EH (cell line): ENCODE measurements at regions not wholly inside any gene's neighbourhood (a gene's known extent, or its start where the extent isn't known, plus 50 kb on each side); places are given as distances from the start of the nearest gene placed in this dataset.
"Not testable (repeated sequence)": the region's sequence is repeated elsewhere in the genome, so short reads cannot be mapped to it uniquely, and the experiment has no call there.

Experiments
- DNase-seq: peaks from one replicate; pipeline ENCODE4 v3.0.0-alpha.2; 2015; ENCODE audit warnings: low read depth

GRCh38 chr10:111266165-111266564 lies 189.3 kb downstream of the ADRA2A start:
- DNase-seq: no peak

DNA sequence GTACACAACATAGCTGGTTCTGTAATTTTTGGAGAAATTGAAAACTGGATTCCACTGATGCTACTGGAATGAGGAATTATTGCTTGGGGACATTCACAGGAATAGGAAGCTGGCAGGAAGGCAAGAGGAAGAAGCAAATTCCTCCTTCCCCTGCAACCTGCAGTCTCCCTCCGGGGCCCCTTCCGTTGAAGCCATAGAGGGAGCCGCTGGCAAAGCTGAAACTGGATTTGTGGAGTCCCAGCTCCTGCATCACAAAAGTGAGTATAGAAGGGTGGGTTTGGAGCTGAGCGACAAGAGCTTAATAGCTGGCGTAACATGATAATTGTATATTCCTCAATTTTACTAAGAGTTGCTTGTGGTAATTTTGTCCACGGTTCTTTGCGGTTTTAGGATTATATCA lies 190.8 kb downstream of the ADRA2A start:
- no peak for DNase-seq

DNA sequence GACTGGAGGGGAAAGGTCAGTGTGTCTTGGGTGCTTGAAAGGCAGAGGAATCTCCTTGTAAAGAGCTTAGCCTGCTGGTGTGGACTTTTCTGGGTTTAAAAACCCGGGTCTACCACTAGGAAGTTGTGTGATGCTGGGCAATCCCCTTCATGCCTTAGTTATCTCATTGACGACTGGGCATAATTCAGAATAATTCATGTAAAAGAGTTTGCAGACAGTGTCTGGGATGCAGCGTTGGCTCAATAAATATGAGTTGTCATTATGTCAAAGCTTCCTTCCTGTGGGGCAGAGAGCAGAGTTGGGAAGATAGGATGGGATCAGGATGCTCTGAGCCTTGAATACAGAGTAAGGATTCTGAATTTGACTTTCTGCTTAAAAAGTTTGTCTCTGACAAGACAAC lies 196.4 kb downstream of the ADRA2A start:
- no peak for DNase-seq

DNA sequence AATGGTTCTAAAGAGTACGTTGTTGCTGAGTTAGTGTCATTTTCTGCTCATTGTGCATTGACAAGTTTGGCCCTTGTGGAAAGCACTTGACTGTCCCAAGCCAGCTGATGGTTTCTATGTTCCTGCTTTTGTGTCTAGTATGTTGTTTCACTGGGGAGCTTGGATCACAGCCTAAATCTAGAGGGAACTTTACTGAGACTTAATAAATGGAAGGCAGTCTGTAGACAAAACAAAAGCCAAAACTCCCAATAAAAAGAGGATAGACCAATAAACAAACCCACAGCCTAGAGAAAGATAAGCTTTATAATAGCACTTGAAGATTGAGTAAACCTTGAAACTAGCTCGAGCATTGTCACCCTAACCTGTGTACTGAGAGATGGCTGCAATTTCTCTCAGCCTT lies 196.8 kb downstream of the ADRA2A start:
- no peak for DNase-seq

- no peak for DNase-seq
These were observed 198.3 kb downstream of the ADRA2A start for GRCh38 chr10:111275091-111275490.

GRCh38 chr10:111277661-111278060 lies 200.8 kb downstream of the ADRA2A start:
- no peak for DNase-seq

- no peak for DNase-seq
These were observed 201.4 kb downstream of the ADRA2A start for GRCh38 chr10:111278266-111278665.

GRCh38 chr10:111281516-111281915 lies 204.7 kb downstream of the ADRA2A start:
- DNase-seq: peak; percentile 17

GRCh38 chr10:111289461-111289860 lies 212.6 kb downstream of the ADRA2A start:
- DNase-seq: no peak

DNA sequence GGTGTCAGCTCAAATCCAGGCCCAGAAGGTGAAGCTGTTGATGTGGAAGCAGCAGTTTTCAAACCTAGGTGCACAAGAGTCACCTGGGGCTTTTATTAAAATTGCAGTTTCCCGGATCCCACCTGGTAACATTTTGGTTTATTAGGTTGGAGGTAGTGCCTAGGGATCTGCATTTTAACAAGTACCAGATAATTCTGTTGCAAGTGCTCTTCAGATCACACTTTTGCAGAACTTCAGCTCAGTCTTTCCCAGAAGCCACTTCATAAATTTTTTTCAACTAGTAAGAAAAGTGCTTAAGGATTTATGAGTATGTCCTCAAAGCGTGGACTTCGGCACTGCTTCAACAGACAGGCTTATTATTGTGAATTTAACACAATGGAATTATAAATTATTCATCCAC lies 213.8 kb downstream of the ADRA2A start:
- no peak for DNase-seq

DNA sequence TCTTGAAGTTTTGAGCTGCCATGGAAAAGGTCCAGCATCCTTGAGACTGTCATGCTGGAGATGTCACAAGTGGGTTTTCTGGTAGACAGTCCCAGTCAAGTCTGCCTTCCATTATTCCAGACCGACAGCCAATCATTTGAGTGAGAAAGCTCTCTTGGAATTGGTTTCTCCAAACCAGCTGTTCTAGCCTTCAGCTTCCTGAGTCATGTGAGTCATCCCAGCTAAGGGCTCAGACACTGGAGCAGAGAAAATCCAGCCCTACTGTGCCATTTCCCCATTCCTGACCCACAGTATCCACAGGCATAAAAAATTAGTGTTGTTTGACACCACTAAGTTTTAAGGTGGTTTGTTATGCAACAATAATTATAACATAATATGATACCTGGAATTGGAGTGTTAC lies 219.0 kb downstream of the ADRA2A start:
- DNase-seq: peak; percentile 30

DNA sequence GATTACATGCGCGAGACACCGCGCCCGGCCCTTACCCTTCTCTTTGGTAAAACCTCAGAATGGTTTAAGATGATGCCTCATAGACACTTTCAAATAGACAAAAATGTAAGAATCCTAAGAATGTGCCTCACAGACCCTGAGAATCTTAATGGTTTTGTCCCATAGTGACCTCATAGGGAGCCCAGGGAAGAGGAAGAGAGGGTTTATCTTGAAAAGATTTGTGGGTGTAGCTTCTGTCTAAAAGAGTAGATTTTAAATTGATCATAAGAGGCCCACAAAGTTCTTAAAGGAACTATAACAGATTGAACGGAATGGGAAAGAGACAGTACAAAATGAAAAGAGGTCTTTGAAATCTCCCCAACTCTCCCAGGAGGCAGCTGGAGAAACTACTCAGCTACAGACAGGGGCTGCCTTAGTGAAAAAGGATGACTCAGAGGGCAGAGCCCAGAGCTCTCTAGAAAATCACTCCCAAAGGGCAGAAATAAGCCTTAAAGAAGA lies 220.6 kb downstream of the ADRA2A start:
- peak; percentile 74 for DNase-seq

DNA sequence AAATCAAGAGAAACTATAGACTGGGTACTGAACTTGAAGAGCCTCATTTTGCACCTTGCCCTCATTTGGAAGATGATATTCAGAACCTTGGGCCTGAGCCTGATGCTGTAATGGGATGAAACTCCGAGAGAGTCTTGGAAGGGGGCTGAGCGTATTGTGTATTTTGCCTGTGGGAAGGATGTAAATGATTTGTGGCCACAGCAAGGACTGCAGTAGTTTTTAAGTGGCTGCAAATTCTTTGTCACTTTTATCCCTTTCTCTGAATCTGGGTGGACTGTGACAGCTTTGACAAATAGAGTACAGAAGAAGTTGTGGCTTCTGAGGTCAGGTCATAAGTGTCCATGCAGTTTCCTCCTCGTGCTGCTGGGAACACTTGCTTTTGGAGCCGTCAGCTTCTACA lies 221.2 kb downstream of the ADRA2A start:
- no peak for DNase-seq

DNA sequence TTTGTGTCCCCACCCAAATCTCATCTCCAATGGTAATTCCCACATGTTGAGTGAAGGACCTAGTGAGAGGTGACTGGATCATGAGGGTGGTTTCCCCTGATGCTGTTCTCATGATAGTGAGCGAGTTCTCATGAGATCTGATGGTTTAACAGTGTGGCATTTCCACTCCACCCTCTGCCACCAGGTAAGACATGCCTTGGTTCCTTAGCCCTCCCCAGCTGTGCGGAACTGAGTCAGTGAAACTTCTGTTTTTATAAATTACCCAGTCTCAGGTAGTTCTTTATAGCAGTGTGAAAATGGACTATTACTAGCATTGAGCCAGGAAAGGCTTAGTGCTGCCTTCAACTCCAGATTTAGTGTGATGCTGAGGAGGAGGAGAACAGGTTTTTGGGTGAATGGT lies 222.2 kb downstream of the ADRA2A start:
- DNase-seq: no peak

- no peak for DNase-seq
These were observed 227.1 kb downstream of the ADRA2A start for GRCh38 chr10:111303887-111304286.

- DNase-seq: no peak
These were observed 239.9 kb downstream of the ADRA2A start for GRCh38 chr10:111316722-111317212.

DNA sequence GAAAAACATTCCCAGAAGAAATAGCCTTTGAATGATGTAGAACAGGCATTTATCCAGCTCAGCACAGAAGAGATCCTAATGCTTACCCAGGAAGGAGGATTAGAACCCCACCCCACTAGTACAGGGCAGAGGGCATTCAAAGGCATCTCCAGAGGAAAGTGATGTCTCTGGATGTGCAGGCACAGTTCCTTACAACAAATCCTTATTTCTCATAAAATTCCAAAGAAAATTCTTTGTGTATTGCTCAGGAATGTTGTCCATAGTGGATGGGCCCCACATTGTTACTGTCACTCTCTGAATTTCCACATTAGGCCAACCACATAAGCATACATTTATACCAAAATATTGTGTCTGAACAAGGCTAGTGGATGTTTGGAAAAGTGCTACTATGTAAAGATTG lies 243.0 kb downstream of the ADRA2A start:
- peak; percentile 49 for DNase-seq

GRCh38 chr10:111323389-111323966 lies 246.6 kb downstream of the ADRA2A start:
- DNase-seq: peak; percentile 31

DNA sequence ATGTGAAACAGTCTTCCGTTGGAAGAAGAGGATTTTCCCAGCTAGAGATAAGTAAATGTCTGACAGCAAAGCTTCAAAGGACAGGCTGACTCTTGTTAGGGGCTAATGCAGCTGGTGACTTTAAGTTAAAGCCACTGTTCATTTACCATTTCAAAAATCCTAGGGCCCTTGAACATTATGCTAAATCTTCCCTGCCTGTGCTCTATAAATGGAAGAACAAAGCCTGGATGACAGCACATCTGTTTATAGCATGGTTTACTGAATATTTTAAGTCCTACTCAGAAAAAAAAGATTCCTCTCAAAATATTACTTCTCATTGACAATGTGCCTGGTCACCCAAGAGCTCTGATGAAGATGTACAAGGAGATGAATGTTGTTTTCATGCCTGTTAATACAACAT lies 255.3 kb downstream of the ADRA2A start:
- not testable (repeated sequence) for DNase-seq

- no peak for DNase-seq
These were observed 259.0 kb downstream of the ADRA2A start for GRCh38 chr10:111335826-111336225.

DNA sequence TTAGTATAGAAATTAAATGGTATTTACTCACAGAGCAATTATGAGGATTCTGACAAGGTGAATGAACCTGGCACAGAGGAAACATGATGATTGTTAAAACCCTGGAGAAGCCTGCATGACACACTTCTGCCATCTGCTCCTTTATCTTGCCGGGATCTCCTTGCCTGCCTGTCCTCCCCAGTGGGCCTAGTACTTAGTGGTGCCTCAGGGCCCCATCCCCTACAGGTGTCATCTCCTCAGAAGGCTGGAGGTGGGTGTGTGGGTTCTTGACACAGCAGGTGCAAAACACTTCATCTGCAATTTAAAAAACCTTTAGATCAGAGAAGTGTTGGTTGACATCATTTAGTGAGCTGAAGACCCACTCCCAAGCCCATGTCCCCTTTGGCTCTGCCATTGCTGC lies 261.2 kb downstream of the ADRA2A start:
- DNase-seq: no peak

DNA sequence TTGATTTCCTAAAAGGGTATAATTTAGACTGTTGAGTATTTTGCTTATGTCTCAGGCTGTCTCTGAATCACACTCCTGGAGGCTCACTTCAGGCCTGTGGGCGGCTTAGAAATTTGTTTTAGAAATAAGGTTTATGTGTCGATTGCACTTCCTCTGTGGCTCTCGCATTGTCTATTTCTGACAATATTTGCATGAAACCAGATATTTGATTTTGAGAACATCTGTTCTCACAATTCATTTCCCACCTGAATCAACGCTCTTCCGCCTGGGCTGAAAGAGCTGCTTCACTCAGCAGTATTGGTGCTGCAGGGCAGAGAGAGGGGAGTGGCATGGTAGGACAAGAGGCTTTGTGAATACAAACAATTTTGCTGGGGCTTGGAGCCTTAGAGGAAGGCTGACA lies 262.0 kb downstream of the ADRA2A start:
- DNase-seq: no peak

DNA sequence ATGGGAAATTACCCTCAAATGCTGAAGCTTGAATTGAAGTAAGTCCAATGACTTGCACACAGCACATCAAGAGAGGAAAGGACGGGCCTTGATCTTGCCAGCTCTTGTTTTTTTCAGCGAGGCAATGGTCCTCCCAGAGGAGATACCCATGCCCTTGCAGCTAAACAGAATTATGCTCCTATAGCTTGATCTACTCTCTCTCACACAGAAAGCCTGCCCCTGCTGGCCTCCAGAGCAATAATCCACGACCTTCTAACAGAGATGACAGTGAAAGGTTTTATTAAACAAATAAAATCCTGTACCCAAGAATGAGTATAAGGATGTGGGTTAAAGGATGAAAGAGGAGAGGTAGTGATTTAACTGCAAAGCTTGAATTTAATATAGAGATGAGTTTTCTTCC lies 268.0 kb downstream of the ADRA2A start:
- DNase-seq: no peak

- no peak for DNase-seq
These were observed 270.7 kb downstream of the ADRA2A start for GRCh38 chr10:111347386-111348013.
